GM12891 (cell line): ENCODE measurements at regions not wholly inside any gene's neighbourhood (a gene's known extent, or its start where the extent isn't known, plus 50 kb on each side); places are given as distances from the start of the nearest gene placed in this dataset.

Experiments used
- POLR2A ChIP-seq: IDR thresholded peaks from 2 replicates; pipeline ENCODE4 v1.6.1; 2011; ENCODE audit warnings: low read depth, low read length, control low read depth
- POLR2AphosphoS5 ChIP-seq: IDR thresholded peaks from 2 replicates; pipeline ENCODE4 v1.6.1; 2011; ENCODE audit warnings: low read depth, low read length, control low read depth
- TAF1 ChIP-seq: IDR thresholded peaks from 2 replicates; pipeline ENCODE4 v1.6.1; 2011; ENCODE audit warnings: low read depth, low read length, control low read depth

GRCh38 chr4:141569141-141569540 is 67.2 kb upstream of the IL15 start:
- TF ChIP-seq POLR2A (no peak), TAF1 (no peak), POLR2AphosphoS5 (no peak)
